Stimulated activated CD4-positive, alpha-beta T cell treated with anti-CD3 and anti-CD28 coated beads, Interleukin-2, amount 100 ng/mL, for 24 hours (primary cell): ENCODE measurements at regions not wholly inside any gene's neighbourhood (a gene's known extent, or its start where the extent isn't known, plus 50 kb on each side); places are given as distances from the start of the nearest gene placed in this dataset.

Experiments
- DNase-seq, 2 donors: peaks; one replicate each; pipeline ENCODE4 v3.0.0-alpha.2; 2020

GRCh38 chr18:41752826-41753225, 202.2 kb upstream of the PIK3C3 start:
- DNase-seq, result no peak

DNA sequence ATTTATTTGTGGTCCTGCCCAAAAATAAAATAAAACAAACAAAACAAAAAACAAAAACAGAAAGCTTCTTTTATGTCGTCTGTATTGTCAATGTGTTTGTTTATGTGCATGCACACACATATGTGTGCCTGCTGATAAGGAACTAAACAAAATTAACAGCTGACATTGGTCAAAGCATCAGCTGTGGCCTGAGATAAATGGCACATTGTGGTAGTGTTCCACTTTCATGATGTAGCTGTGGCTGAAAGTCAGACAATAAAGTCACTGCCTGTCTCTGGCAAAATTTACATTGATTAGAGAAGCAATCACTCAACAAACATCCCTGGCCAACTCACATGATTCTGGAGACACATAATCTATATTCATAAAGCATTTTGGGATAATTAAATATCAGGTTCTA, 203.4 kb upstream of the PIK3C3 start:
- DNase-seq, result no peak

GRCh38 chr18:41751161-41751560, 203.9 kb upstream of the PIK3C3 start:
- no peak for DNase-seq

DNA sequence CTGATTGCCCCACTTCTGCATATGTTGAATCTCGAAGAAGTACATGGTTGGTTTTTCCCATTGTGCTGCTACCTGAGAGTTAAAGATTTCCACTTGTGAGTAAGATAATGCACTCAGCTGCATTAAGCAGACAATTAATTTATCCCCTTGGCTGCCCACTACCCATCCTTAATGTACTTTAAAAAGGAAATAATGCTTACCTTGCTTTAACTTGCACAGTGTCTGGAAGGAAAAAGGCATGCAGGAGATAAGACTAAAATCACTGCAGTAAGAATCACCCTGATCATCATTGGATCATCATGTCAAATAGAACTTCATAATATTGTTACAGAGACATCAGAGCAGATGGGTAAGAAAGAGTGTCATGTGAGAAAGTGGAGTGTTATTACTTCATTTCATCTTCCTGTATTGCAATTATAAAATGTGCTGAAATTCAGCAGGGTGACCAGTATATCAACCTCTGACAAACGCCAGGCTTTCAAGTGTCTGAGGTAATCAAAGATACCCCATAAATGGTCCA, 207.3 kb upstream of the PIK3C3 start:
- DNase-seq, result no peak

GRCh38 chr18:41745166-41746049, 209.6 kb upstream of the PIK3C3 start:
- DNase-seq, result peak in 1 of 2 donors; percentile 21

DNA sequence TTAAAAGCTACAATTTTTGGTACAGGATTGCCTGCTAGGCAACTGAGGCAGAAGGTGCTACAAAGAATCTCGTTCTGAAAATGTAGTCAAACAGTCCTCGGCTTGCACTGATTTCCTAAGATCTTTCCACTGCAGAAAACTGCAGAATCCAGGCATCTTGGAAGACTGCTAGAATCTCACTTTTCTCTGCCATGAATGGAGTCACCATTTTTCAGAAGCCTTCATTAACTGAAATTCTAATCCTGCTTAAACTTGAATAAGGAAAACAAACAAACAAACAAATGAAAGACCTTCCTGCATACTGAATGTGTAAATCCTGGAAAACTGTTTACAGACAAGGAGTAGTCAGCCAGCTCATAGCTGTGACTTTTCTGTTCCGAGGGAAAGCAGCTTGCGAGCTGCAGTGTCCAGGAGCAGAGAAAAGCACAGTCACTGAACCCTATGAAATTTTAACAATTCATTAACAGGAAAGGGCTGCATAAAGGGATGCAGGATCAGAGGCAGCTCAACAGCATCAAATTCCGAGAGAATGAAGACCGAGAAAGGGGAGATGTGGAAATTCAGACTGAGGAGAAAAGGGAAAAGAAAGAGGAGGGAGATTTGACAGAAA, 210.5 kb upstream of the PIK3C3 start:
- DNase-seq, result no peak

- no peak for DNase-seq
These were observed 217.8 kb upstream of the PIK3C3 start for GRCh38 chr18:41737218-41737617.

- no peak for DNase-seq
These were observed 220.1 kb upstream of the PIK3C3 start for GRCh38 chr18:41734917-41735316.

DNA sequence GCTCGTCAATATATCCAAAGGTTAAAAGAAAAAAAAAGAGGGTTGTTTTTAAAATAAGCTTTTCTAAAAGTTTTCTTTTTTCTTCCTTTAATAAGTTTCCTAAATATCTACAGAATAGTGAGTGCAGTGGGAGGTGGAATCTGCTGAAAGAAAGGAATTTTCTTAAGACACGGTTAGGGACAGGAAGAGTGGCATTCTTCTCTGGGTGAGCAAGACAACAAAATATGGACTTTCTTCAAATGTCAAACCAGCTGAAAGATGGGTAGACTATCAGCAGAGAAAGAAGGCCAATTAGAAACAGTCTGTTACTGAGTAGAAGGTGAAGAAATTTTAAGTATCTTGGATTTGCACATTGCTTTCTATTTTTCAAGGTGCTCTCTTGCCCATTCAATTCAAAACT, 222.7 kb upstream of the PIK3C3 start:
- DNase-seq, result no peak

- no peak for DNase-seq
These were observed 223.2 kb upstream of the PIK3C3 start for GRCh38 chr18:41731884-41732283.

GRCh38 chr18:41724195-41724594, 230.8 kb upstream of the PIK3C3 start:
- DNase-seq, result no peak

- no peak for DNase-seq
These were observed 233.8 kb upstream of the PIK3C3 start for GRCh38 chr18:41721103-41721790.

- no peak for DNase-seq
These were observed 234.8 kb upstream of the PIK3C3 start for GRCh38 chr18:41720226-41720625.

- DNase-seq, result no peak
These were observed 235.2 kb upstream of the PIK3C3 start for GRCh38 chr18:41719808-41720207.

GRCh38 chr18:41714872-41715271, 240.2 kb upstream of the PIK3C3 start:
- DNase-seq, result no peak

DNA sequence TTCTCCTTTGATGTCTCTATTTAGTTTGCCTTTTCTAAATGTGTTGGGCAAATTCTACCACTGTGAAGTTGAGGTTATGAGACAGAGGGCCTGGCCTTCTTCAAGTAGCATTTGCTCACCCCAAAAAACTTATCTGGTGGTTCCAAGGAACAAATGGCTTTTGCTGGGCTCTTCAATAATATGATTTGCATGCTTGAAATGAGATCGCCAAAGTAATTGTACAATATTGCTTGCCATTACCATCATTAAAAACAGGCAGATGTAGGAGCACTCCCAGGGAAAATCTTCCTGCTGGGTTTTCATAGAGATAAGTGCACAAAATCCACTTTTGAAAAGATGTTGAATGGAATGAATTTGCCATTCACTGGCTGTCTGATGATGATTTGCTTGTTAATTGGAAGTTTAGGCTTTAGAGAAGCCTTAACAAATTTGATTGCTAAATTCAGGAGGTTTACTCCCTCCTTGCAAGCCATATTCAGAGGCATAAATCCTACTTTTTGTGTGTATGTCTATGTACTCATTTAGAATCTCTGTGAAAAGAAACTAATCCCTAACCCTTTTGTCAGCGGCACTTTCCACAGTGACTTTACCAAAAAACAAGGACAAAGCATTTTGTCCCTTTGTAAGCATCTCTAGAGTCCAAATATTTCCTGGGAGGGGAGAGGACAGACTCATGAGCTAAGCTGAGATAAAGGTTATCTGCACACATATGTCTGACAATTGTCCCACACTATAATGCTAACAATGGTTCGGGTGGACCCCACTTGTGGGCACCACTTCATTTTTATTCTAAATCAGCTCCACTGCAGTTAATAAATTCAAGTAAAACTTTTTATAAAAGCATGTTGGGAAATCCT, 240.8 kb upstream of the PIK3C3 start:
- no peak for DNase-seq

GRCh38 chr18:41706301-41706700, 248.7 kb upstream of the PIK3C3 start:
- DNase-seq, result no peak

DNA sequence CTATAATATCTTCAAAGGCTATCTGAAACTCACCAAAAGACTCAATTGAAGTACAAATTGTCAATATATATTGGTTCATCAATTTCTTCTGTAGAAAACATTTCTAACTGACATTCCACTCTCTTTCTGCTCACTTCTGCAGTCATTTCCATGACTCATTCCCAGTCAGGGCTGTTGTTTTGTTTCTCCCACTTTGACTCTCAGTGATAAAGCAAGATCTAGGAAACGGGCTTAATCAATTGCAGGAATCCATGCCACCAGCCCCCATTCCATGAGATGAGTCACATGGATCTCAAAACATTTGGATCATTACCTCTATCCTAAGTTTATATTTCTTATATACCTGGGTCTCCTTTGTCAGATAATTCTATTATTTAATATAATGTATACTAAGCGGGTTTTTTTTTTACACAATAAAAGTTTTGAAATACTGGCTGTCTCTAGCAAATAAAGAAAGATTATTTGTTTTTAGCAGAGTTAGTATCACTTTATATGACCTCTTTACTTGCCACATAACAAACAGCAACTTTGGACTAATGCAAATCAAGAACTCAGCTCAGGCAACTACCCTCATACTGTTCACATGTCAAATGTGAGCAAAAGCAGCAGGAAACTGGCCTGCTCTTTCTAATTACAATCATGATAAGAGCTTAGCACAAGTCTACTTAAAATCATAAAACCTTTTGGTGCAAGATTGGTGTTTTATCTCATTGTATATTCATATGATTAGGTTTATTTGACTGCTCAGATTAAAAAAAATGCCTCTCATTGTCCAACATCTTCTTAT, 251.1 kb upstream of the PIK3C3 start:
- no peak for DNase-seq

DNA sequence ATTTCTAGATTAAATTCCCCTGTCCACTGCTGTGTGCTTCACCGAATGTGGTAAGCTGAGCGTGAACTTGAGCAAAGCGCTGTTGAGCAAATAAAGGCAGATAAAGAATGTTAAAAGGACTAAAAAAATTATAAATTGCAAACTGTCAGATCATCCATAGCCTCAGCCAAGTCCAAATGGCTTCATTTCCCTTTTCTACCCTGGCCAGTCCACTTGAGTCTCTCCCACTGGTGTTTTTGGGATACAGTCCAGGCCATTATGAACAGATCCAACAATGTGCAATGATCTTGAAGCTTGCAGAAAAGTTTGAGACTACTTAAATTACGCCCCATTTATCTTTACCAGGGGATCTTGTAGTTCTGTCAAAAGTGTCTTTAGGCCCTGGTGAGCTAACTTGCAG, 254.6 kb upstream of the PIK3C3 start:
- DNase-seq, result no peak

GRCh38 chr18:41695441-41695840, 259.6 kb upstream of the PIK3C3 start:
- no peak for DNase-seq

GRCh38 chr18:41693008-41693407, 262.0 kb upstream of the PIK3C3 start:
- DNase-seq, result no peak
